Aorta (tissue), 5 donors: ENCODE measurements at regions not wholly inside any gene's neighbourhood (a gene's known extent, or its start where the extent isn't known, plus 50 kb on each side); places are given as distances from the start of the nearest gene placed in this dataset.

Experiments used
- ATAC-seq: fragments of 200-7000 bp; cut with Tn5 transposase; one replicate; pipeline ENCODE4 v1.9.1; 2022; ENCODE audit warnings: moderate library complexity; ENCODE audit not compliant: low FRiP score
- DNase-seq, 2 donors: peaks; one replicate each; pipeline ENCODE4 v3.0.0-alpha.2; 2020
- H3K27ac ChIP-seq, 2 donors: one replicate each; pipeline ENCODE4 v1.5.1; 2013; ENCODE audit warnings: low read length in 2 of 2, mild to moderate bottlenecking in 2 of 2, moderate library complexity in 2 of 2, control low read depth in 1 of 2, inconsistent platforms in 1 of 2, low read depth in 1 of 2
- H3K27me3 ChIP-seq, 2 donors: one replicate each; pipeline ENCODE4 v1.6.1; 2013; ENCODE audit warnings: control low read depth in 1 of 2, low read length in 1 of 2, mild to moderate bottlenecking in 1 of 2, moderate library complexity in 1 of 2; ENCODE audit not compliant: insufficient read depth in 2 of 2, control insufficient read depth in 1 of 2
- H3K36me3 ChIP-seq, 2 donors: one replicate each; pipeline ENCODE4 v1.6.1; 2013; ENCODE audit warnings: control low read depth in 1 of 2, low read length in 1 of 2, mild to moderate bottlenecking in 1 of 2; ENCODE audit not compliant: insufficient read depth in 2 of 2, control insufficient read depth in 1 of 2
- H3K4me1 ChIP-seq, 2 donors: one replicate each; pipeline ENCODE4 v1.6.1; 2013; ENCODE audit warnings: low read length in 2 of 2, control low read depth in 1 of 2, mild to moderate bottlenecking in 1 of 2, moderate library complexity in 1 of 2; ENCODE audit not compliant: insufficient read depth in 2 of 2, control insufficient read depth in 1 of 2
- H3K4me3 ChIP-seq, 2 donors: one replicate each; pipeline ENCODE4 v1.5.1; 2013; ENCODE audit warnings: low read length in 2 of 2, control low read depth in 1 of 2, mild to moderate bottlenecking in 1 of 2
- H3K9me3 ChIP-seq: one replicate; pipeline ENCODE4 v1.6.1; 2013; ENCODE audit warnings: mild to moderate bottlenecking, low read length; ENCODE audit not compliant: control insufficient read depth
- WGBS, 2 donors: extraction: QIAGEN DNeasy Blood & Tissue Kit; methylation state at CpG; one replicate each; pipeline ENCODE4 v1.1.7; 2013; 5-methylcytosine and 5-hydroxymethylcytosine counted together
- intact Hi-C, 2 donors: fragments of 100-400 bp; cut with DNase I; formaldehyde crosslinking; loops; one replicate each; pipeline versions ENCODE4 v1.14.2 to v1.15.0; 2022
- donor health status: healthy with polysubstance abuse.
- donor health status: Bipolar disorder and iron deficiency.
- donor health status: DM: no; HTN: no; CAD: no.
- donor health status: DM: no; HTN: no; CAD: no.
- donor health status: DM: yes; HTN: yes; CAD: no.

- Histone ChIP-seq H3K4me3 (no peak overlapping the region), H3K9me3 (no peaks in the 10 kb centered on the region), H3K27me3 (no peaks in the 10 kb centered on the region), H3K4me1 (no peaks in the 10 kb centered on the region), H3K27ac (no peak overlapping the region), H3K36me3 (no peaks in the 10 kb centered on the region)
- intact Hi-C loops, result no loop called here
- peak in 1 of 2 donors; percentile 48 for DNase-seq
- ATAC-seq, result no peak
- WGBS, 2 donors, result 86 to 90% methylated on average over 3 of the region's 3 CpGs
Observed at GRCh38 chr20:17856024-17856564, 112.5 kb downstream of the SNX5 start.

- intact Hi-C loops, result no loop called here
- no peak for ATAC-seq
- H3K27ac ChIP-seq, result no peak overlapping the region
- H3K36me3 ChIP-seq, result no peaks in the 10 kb centered on the region
- no peaks in the 10 kb centered on the region for H3K9me3 ChIP-seq
- no peaks in the 10 kb centered on the region for H3K27me3 ChIP-seq
- 60% methylated on average over 4 of the region's 4 CpGs for WGBS, 2 donors
- H3K4me1 ChIP-seq, result no peaks in the 10 kb centered on the region
- DNase-seq, result peak; percentile 62 to 84
- H3K4me3 ChIP-seq, result no peak overlapping the region
Observed at GRCh38 chr20:17854307-17854903, 114.2 kb downstream of the SNX5 start.

GRCh38 chr20:17852323-17852722, 116.3 kb downstream of the SNX5 start:
- WGBS, 2 donors, result 96 to 100% methylated on average over 3 of the region's 3 CpGs
- H3K9me3 ChIP-seq, result no peaks in the 10 kb centered on the region
- H3K4me1 ChIP-seq, result no peaks in the 10 kb centered on the region
- H3K27ac ChIP-seq, result no peak overlapping the region
- H3K36me3 ChIP-seq, result no peaks in the 10 kb centered on the region
- no peaks in the 10 kb centered on the region for H3K27me3 ChIP-seq
- intact Hi-C loops, result no loop called here
- DNase-seq (no peak), ATAC-seq (no peak)
- no peak overlapping the region for H3K4me3 ChIP-seq

- no peaks in the 10 kb centered on the region for H3K27me3 ChIP-seq
- whole genome bisulfite sequencing, 2 donors, result 80 to 88% methylated on average over 4 of the region's 4 CpGs
- intact Hi-C loops, result no loop called here
- no peaks in the 10 kb centered on the region for H3K9me3 ChIP-seq
- no peak overlapping the region for H3K4me3 ChIP-seq
- ATAC-seq, result no peak
- H3K4me1 ChIP-seq, result no peaks in the 10 kb centered on the region
- DNase-seq, result no peak
- peak overlapping the region; percentile 3 to 97 for H3K27ac ChIP-seq
- H3K36me3 ChIP-seq, result no peaks in the 10 kb centered on the region
Observed at GRCh38 chr20:17850684-17851026, 117.9 kb downstream of the SNX5 start.

- Histone ChIP-seq H3K27me3 (no peaks in the 10 kb centered on the region), H3K27ac (peak overlapping the region; percentile 3 to 97), H3K4me3 (no peak overlapping the region), H3K4me1 (no peaks in the 10 kb centered on the region), H3K36me3 (no peaks in the 10 kb centered on the region), H3K9me3 (no peaks in the 10 kb centered on the region)
- intact Hi-C loops, result loop anchor here (5.0 to 10.0 kb wide), 3 partner anchors 168 to 285 kb away; partner anchors contain the start of gene RRBP1 (in 1 of the 2)
- WGBS, 2 donors, result 15% methylated on average over 15 of the region's 15 CpGs
- peak; percentile 90 for ATAC-seq
- peak; percentile 91 to 93 for DNase-seq
Observed at GRCh38 chr20:17849901-17850683, 118.5 kb downstream of the SNX5 start.

GRCh38 chr20:17849138-17849900, 119.3 kb downstream of the SNX5 start:
- 90 to 91% methylated on average over 6 of the region's 6 CpGs for WGBS, 2 donors
- no peaks in the 10 kb centered on the region for H3K27me3 ChIP-seq
- no peaks in the 10 kb centered on the region for H3K4me1 ChIP-seq
- ATAC-seq (no peak), DNase-seq (no peak)
- intact Hi-C loops, result loop anchor here (5.0 to 10.0 kb wide), 3 partner anchors 167 to 285 kb away; partner anchors contain the start of gene RRBP1 (in 1 of the 2)
- H3K4me3 ChIP-seq, result no peak overlapping the region
- H3K27ac ChIP-seq, result peak overlapping the region; percentile 30 to 69
- no peaks in the 10 kb centered on the region for H3K36me3 ChIP-seq
- no peaks in the 10 kb centered on the region for H3K9me3 ChIP-seq

GRCh38 chr20:17848249-17849048, 120.1 kb downstream of the SNX5 start:
- no peaks in the 10 kb centered on the region for H3K9me3 ChIP-seq
- H3K4me1 ChIP-seq, result no peaks in the 10 kb centered on the region
- no peaks in the 10 kb centered on the region for H3K36me3 ChIP-seq
- peak overlapping the region in 1 of 2 donors; percentile 5 for H3K27ac ChIP-seq
- ATAC-seq (no peak), DNase-seq (no peak)
- 92 to 94% methylated on average over 4 of the region's 4 CpGs for WGBS, 2 donors
- no peaks in the 10 kb centered on the region for H3K27me3 ChIP-seq
- H3K4me3 ChIP-seq, result no peak overlapping the region
- intact Hi-C loops, result loop anchor here (5.0 to 10.0 kb wide), 3 partner anchors 166 to 284 kb away; partner anchors contain the start of gene RRBP1 (in 1 of the 2)
